Activated CD4-positive, CD25-positive, alpha-beta regulatory T cell treated with anti-CD3 and anti-CD28 coated beads, Interleukin-2, amount 50 U/mL, for 24 hours (primary cell): ENCODE measurements at regions not wholly inside any gene's neighbourhood (a gene's known extent, or its start where the extent isn't known, plus 50 kb on each side); places are given as distances from the start of the nearest gene placed in this dataset.
"Not testable (repeated sequence)": the region's sequence is repeated elsewhere in the genome, so short reads cannot be mapped to it uniquely, and the experiment has no call there.

ENCODE experiments used
- ATAC-seq, 2 donors: fragments of 150-1000 bp; cut with Tn5 transposase; one replicate each; pipeline ENCODE4 v1.10.0; 2021; ENCODE audit warnings: mild to moderate bottlenecking in 1 of 2, moderate library complexity in 1 of 2

- peak in 1 of 2 donors; percentile 33 for ATAC-seq
These were observed 90.2 kb upstream of the TSPAN2 start for GRCh38 chr1:115179397-115180079.

GRCh38 chr1:115176189-115176588 is 86.9 kb upstream of the TSPAN2 start:
- no peak for ATAC-seq

GRCh38 chr1:115175596-115175995 is 86.3 kb upstream of the TSPAN2 start:
- no peak for ATAC-seq

- ATAC-seq, result no peak
These were observed 83.8 kb upstream of the TSPAN2 start for GRCh38 chr1:115173151-115173550.

- ATAC-seq, result no peak
These were observed 83.0 kb upstream of the TSPAN2 start for GRCh38 chr1:115172270-115172669.

GRCh38 chr1:115170961-115171392 is 81.7 kb upstream of the TSPAN2 start:
- no peak for ATAC-seq

- ATAC-seq, result no peak
These were observed 81.1 kb upstream of the TSPAN2 start for GRCh38 chr1:115170377-115170776.

GRCh38 chr1:115168026-115168425 is 78.7 kb upstream of the TSPAN2 start:
- no peak for ATAC-seq

- ATAC-seq, result no peak
These were observed 77.3 kb upstream of the TSPAN2 start for GRCh38 chr1:115166531-115167091.

GRCh38 chr1:115165776-115166175 is 76.5 kb upstream of the TSPAN2 start:
- no peak for ATAC-seq

GRCh38 chr1:115164940-115165705 is 75.8 kb upstream of the TSPAN2 start:
- ATAC-seq, result peak in 1 of 2 donors; percentile 43

- no peak for ATAC-seq
These were observed 75.2 kb upstream of the TSPAN2 start for GRCh38 chr1:115164484-115164883.

GRCh38 chr1:115160728-115161127 is 71.4 kb upstream of the TSPAN2 start:
- no peak for ATAC-seq

GRCh38 chr1:115159958-115160357 is 70.7 kb upstream of the TSPAN2 start:
- no peak for ATAC-seq

- no peak for ATAC-seq
These were observed 68.9 kb upstream of the TSPAN2 start for GRCh38 chr1:115158181-115158580.

- ATAC-seq, result no peak
These were observed 67.6 kb upstream of the TSPAN2 start for GRCh38 chr1:115156826-115157468.

- no peak for ATAC-seq
These were observed 64.8 kb upstream of the TSPAN2 start for GRCh38 chr1:115153966-115154557.

- ATAC-seq, result not testable (repeated sequence)
These were observed 58.6 kb upstream of the TSPAN2 start for GRCh38 chr1:115147928-115148327.

- ATAC-seq, result no peak
These were observed 55.9 kb upstream of the TSPAN2 start for GRCh38 chr1:115145226-115145625.

- no peak for ATAC-seq
These were observed 54.9 kb upstream of the TSPAN2 start for GRCh38 chr1:115144176-115144575.

- no peak for ATAC-seq
These were observed 53.3 kb upstream of the TSPAN2 start for GRCh38 chr1:115142616-115143015.

GRCh38 chr1:115141145-115141454 is 51.8 kb upstream of the TSPAN2 start:
- no peak for ATAC-seq

- no peak for ATAC-seq
These were observed 51.3 kb upstream of the TSPAN2 start for GRCh38 chr1:115140442-115141144.
